H54 (cell line): ENCODE measurements at regions not wholly inside any gene's neighbourhood (a gene's known extent, or its start where the extent isn't known, plus 50 kb on each side); places are given as distances from the start of the nearest gene placed in this dataset.

ENCODE experiments used
- DNase-seq: peaks from one replicate; pipeline ENCODE4 v3.0.0; 2011; ENCODE audit warnings: low spot score, mixed read lengths; ENCODE audit not compliant: insufficient read length
- FAIRE-seq: peaks from 3 replicates; lab custom pipeline; 2011; peaks lifted over from hg19 to GRCh38; lab: Jason Lieb, UNC
- POLR2A ChIP-seq: IDR thresholded peaks from 2 replicates; pipeline ENCODE4 v1.6.1; 2011; ENCODE audit warnings: low read depth, mild to moderate bottlenecking, low read length

DNA sequence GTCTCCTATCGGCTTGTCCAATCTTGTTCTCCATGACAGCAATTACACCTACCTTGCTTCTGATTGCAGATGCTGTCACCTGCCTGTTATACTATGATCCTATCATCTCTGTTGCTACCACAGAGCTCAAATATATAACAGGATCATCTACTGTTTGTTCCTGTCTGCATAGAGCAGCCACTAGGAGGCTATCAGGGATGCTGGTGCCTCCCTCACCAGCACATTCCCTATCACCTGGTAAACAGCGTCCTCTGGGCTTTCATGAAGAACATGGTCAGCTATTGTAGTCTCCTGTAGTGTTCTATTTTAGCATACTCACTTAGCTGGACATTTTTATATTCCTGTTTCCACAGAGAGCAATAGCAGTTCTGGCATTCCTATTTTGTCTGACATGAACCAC, 87.8 kb upstream of the FAT3 start:
- no peak for DNase-seq
- TF ChIP-seq POLR2A, result no peak
- FAIRE-seq, result no peak

DNA sequence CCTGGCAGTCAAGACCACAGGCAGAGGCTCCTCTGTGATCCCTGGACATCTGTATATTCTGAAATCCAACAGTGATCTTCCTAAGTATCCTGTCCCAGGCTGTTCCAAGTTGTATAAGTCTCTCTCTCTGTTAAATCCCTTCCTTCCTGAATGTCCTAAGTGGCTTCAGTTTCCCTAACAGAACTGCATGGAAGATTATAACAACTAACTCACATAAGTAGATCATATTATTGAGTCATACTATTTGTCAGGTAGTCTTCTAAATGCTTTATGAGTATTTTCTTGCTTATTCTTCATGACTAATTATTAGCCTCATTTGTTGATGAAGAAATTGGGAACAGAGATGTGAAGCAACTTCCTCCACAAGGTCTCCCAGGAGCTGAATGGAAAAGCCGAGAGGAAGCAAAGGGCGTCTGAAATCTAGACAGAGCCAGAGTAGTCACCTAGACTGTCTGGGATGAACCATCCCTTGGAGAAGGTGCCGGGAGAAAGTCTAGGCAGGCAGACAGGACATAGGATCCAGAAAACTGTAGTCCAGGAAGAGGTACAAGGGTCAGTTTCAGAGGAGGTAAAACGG, 93.2 kb upstream of the FAT3 start:
- no peak for TF ChIP-seq POLR2A
- FAIRE-seq (no peak), DNase-seq (no peak)

DNA sequence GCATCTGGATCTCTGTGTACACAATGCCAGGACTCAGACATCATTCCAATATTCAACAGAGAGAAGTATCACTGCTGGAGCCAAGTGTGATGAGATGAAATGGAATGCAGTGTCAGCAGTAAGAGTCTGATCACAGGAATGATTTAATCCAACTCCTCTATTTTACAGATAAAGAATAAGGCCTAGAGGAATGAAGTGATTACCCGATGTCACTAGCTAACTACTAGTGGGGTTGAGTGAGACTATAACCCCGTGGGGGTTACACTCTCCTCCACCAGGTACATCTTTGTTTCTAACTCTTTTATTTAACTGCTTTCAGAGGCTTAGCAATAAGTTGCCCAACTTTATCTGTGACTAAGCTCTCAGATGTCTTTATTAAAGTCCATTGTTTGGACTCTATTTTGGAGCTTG, 94.2 kb upstream of the FAT3 start:
- no peak for FAIRE-seq

DNA sequence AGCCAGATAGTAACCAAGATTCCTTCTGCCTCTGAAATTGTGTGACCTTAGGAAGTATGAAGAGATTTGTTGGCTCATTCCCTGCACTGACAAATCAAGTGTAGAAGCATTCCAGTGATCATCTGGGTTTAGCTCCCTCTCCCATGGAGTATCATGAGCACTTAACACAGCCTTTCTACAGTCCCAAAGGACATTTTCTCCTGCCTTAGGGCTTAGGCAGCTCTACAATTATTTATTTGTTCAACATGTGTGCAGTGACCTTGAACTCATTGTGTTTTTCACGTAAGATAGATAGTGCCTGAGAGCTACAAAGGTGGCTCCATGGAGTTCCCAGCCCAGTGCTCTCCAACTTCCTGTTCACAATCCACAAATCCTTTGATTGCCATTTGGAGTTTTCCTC, 94.8 kb upstream of the FAT3 start:
- DNase-seq (no peak), FAIRE-seq (no peak)
- no peak for TF ChIP-seq POLR2A

More for the DNA sequence above, 94.2 kb upstream of the FAT3 start:
- no peak for DNase-seq
- no peak for TF ChIP-seq POLR2A

DNA sequence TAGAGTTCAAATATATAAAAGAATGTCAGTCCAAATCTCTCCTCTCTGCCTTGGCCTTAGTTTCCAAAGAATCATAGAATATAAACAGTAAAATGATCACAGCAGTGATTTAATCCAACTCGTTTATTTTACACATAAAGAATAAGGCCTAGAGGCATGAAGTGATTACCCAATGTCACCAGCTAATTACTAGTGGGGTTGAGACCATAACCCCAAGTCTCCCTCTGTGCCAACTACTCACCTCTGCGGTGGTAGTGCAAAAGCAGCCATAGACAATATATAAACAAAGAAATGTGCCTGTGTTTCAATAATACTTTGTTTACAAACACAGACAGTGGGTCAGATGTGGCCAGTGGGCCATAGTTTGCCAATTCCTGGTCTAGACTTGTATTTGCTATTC, 96.6 kb upstream of the FAT3 start:
- FAIRE-seq (no peak), DNase-seq (no peak)
- no peak for TF ChIP-seq POLR2A

DNA sequence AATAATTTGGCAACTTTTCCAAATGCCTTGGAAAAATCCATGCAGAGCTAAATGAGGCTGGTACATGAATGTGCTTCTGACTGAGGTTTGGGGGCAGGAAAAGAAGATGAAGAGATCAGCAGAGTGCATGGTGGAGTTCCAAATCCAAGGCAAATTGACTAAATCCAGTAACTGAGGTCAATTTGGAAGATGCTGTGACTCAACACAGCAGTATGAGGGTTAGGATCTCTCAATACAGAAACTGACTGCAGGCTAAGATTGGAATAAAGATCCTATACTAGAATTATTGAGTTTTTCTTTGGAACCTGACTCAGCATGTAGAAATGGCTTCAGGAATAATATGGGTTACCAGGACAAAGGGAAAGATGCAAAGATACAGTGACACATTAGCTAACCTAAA, 99.3 kb upstream of the FAT3 start:
- TF ChIP-seq POLR2A, result no peak
- DNase-seq (no peak), FAIRE-seq (no peak)

DNA sequence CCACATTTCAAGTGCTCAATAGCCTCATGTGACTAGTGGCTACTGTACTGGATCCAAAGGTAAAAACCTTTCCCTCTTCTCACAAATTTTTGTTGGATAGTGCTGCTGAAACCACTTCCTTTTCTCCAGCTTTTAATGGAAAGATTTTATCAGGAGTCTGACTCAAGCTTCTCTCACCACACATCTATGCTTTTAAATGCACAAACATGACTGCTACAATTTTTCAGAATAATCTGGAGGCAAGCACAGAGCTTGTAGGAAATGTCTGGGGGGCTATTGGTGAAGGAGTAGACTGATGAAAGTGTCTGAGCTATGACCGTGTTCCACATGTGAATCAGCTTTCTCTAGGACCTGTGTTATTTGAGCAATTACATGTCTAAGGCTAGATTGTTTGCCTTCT, 101.1 kb upstream of the FAT3 start:
- FAIRE-seq, result no peak
- no peak for DNase-seq
- TF ChIP-seq POLR2A, result no peak

DNA sequence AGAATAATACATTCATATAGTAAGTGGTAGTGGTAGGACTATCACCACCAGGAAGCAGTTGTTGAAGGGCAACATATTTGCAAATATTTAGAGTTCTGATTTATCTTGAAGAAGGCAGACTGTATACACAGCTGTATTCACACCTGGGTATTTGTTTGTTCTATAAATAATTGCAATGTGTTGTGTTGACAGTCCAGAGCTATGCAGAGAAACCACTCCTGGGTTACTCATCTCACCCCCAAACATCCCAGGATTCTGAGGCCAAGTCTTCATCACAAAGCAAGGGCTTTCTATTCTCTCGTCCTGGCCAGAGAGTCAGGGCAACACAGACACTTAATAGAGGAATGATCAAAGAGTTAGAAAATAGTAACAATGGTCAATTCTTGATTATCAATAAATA, 102.1 kb upstream of the FAT3 start:
- no peak for TF ChIP-seq POLR2A
- FAIRE-seq (no peak), DNase-seq (no peak)

DNA sequence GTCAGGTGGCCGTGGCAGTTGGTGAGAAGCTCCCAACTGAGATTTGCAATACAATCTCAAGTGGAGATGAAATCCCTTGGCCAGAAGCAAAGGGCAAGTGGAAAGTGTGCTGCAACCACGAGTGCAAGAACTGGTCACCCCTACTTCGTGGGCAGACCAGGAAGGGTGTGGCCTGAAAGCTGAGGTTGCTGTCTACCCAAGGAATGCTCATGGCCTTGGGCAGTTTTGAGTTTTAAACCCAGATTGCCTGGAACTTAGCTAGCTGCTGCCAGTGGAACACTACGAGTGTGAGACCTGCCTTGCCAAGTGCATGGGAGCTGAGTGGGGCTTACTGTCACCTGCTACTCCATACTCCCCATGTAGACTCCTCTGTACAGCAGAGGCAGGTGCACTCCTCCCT, 113.3 kb upstream of the FAT3 start:
- no peak for TF ChIP-seq POLR2A
- FAIRE-seq (no peak), DNase-seq (no peak)

DNA sequence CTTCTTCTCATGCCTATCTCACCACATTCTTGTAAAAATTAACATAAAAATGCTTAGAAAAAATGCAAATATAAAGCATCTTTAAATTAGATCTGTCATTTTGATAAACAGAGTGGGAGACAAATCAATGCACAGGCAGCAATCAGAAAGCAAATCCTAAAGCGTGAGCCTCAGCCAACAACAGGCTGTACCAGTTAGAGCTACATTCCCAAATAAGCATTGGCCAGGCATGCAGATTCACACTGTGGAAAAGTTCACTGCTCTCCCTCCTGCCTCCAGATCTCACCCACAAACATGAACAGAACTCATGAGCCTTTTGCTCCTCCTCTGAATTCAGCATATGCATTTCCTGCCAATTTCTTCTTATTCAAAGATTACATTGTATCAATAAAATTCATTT, 115.2 kb upstream of the FAT3 start:
- no peak for TF ChIP-seq POLR2A
- DNase-seq (no peak), FAIRE-seq (no peak)

DNA sequence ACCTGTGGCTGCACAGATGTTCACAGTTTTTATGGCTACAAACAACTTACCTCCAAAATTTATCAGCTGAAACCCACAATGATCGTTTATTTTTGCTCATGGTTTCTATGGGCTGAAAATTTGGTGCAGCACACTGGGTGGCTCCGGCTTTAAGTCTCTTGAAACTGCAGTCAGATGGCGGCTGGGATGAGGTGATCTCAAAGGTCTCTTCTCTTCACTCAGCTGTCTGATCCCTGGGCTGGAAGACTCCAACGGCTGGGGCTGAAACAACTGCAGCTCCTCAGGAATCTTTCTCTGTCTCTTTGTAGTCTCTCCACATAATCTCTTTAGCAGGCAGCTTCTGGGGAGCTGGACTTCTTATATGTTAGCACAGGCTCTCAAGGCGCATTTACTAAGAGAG, 117.3 kb upstream of the FAT3 start:
- DNase-seq (no peak), FAIRE-seq (no peak)
- TF ChIP-seq POLR2A, result no peak

DNA sequence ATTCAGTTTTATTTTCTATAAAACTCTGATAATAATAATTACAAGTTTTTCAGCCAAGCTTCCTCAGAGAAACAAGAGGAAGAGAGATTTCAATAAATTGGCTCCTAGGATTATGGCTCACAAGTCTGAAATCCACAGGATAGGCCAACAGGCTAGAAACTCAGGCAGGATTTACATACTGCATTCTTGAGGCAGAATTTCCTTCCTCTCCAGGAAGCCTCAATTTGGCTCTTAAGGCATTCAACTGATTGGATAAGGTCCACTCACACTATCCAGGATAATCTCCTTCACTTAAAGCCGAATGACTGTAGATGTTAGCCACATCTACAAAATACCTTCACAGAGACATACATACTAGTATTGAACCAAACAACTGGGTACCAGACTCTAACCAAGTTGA, 120.3 kb upstream of the FAT3 start:
- FAIRE-seq (no peak), DNase-seq (no peak)
- no peak for TF ChIP-seq POLR2A

DNA sequence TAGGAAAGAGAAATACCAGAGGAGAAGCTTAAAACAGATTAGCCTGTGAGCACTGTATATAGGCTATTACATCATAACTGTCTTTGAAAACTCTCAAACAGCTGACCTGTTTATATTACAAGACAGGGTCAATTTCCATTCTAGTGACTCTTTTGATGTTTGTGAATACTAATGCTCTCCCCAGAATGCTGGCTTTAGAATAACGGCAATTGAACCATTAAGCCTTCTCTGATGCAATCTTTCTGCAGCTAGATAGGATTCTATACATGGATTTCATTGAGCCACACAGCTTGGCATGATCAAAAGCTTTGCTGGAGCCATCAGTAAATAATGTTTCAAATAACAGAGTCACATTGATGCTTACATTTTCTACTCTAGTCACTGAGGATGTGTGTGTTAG, 122.7 kb upstream of the FAT3 start:
- TF ChIP-seq POLR2A, result no peak
- no peak for DNase-seq
- no peak for FAIRE-seq

DNA sequence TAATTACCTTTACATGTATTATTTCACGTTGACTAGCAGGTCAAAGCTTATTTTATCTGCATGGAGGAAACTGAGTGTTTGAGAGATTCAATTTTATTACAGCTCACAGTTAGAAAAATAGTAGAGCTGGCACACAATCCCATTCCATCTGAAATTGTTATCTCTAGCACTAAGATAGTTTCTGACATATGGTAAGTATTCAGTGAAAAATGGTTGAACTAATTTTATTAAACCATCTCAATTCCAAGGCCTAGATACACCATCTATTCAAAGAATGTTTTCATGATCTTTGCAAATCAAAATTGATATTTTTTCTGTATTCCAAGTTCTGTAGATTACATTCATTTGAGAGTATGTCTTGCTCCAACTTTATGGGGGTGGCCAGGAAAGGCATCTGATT, 125.4 kb upstream of the FAT3 start:
- no peak for FAIRE-seq
- no peak for DNase-seq
- TF ChIP-seq POLR2A, result no peak

DNA sequence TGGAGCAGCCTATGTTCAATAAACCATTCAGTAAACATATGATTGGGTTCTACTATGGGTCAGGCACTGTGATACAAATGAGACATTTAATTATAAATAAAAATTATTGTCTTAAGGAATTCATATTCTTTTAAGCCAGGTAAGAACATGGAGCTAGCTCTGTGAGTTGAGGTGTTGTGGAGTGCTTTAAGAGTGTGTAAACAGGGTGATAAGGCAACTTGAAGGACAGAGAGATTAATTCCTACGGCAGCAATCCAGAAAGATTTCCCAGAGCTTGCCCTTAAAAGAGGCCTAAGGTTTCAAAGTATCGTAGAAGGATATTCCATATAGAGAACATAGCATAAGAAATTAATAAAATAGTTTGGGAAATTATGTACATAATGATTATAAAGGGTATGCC, 126.4 kb upstream of the FAT3 start:
- DNase-seq (no peak), FAIRE-seq (no peak)

More for the DNA sequence above, 126.4 kb upstream of the FAT3 start:
- no peak for TF ChIP-seq POLR2A
